Gastroesophageal sphincter (tissue), 4 donors: ENCODE measurements at regions not wholly inside any gene's neighbourhood (a gene's known extent, or its start where the extent isn't known, plus 50 kb on each side); places are given as distances from the start of the nearest gene placed in this dataset.

ENCODE experiments used
- ATAC-seq: fragments of 150-250 bp; one replicate; pipeline ENCODE4 v1.9.1; 2016; ENCODE audit warnings: mild to moderate bottlenecking, moderate library complexity
- H3K27ac ChIP-seq, 4 donors: fragments of 200-600 bp; sonication (generic) in 3 of 4; 1 replicate in 3 of 4; 2 replicates in 1 of 4; pipeline ENCODE4 v1.5.1; 2016 to 2019
- H3K27me3 ChIP-seq: fragments of 200-600 bp; sonication (generic); one replicate; pipeline ENCODE4 v1.5.1; 2019
- H3K36me3 ChIP-seq, 2 donors: fragments of 200-600 bp; sonication (generic); one replicate each; pipeline ENCODE4 v1.5.1; 2019; ENCODE audit warnings: control low read depth in 1 of 2
- H3K4me1 ChIP-seq, 3 donors: fragments of 200-600 bp; sonication (generic); 1 replicate in 2 of 3; 2 replicates in 1 of 3; pipeline ENCODE4 v1.5.1; 2016 to 2019; ENCODE audit warnings: control low read depth in 2 of 3
- H3K4me3 ChIP-seq, 2 donors: fragments of 200-600 bp; sonication (generic); one replicate each; pipeline ENCODE4 v1.5.1; 2019; ENCODE audit warnings: mild to moderate bottlenecking in 1 of 2, moderate library complexity in 1 of 2
- H3K9me3 ChIP-seq, 3 donors: fragments of 200-600 bp; sonication (generic); one replicate each; pipeline ENCODE4 v1.5.1; 2017 to 2019; ENCODE audit warnings: control low read depth in 2 of 3
- EP300 ChIP-seq: sonication (generic); formaldehyde crosslinking; IDR thresholded peaks from one replicate; pipeline ENCODE4 v1.6.1; 2017; ENCODE audit warnings: antibody characterized with exemption, mild to moderate bottlenecking
- POLR2A ChIP-seq, 2 donors: fragments of 450-650 bp; IDR thresholded peaks; one replicate each; pipeline ENCODE4 v1.6.1; 2017; ENCODE audit warnings: antibody characterized with exemption in 2 of 2, mild to moderate bottlenecking in 2 of 2, moderate library complexity in 1 of 2
- POLR2AphosphoS5 ChIP-seq: sonication (generic); formaldehyde crosslinking; IDR thresholded peaks from one replicate; pipeline ENCODE4 v1.6.1; 2017; ENCODE audit warnings: antibody characterized with exemption
- WGBS, 2 donors: methylation state at CpG; one replicate each; pipeline ENCODE4 v1.1.5; 2018; ENCODE audit warnings: low coverage in 1 of 2; 5-methylcytosine and 5-hydroxymethylcytosine counted together
- TF ChIP-seq, protein P1 (sequence below), 4 experiments: fragments of 200-600 bp in 2 of 4; fragments of 450-650 bp in 2 of 4; sonication (generic) in 1 of 4; IDR thresholded peaks; one replicate each; pipeline ENCODE4 v1.5.1; 2017 to 2019; ENCODE audit warnings: antibody characterized with exemption in 4 of 4, mild to moderate bottlenecking in 2 of 4, moderate library complexity in 2 of 4

DNA sequence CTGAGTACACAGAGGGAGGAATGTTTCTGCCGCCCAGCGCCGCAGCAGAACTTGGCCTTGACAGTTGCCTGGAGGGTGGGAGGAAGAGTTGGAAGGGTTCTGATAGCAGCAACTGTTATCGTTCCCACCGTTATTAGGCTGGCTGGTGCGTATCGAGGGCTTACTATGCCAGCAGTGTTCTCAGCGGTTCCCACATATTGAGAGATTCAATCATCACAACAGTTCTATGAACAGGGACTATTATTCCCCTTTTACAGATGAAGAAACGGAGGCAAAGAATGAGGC, 380.1 kb upstream of the SULF2 start:
- no peaks in the 10 kb centered on the region for H3K36me3 ChIP-seq
- no peak overlapping the region for H3K4me3 ChIP-seq
- no peaks in the 10 kb centered on the region for H3K27me3 ChIP-seq
- WGBS, 2 donors, result 77 to 80% methylated on average over 1 to 7 of the region's 9 CpGs
- H3K9me3 ChIP-seq, result no peaks in the 10 kb centered on the region
- H3K4me1 ChIP-seq, result no peaks in the 10 kb centered on the region
- TF ChIP-seq, protein P1, sequence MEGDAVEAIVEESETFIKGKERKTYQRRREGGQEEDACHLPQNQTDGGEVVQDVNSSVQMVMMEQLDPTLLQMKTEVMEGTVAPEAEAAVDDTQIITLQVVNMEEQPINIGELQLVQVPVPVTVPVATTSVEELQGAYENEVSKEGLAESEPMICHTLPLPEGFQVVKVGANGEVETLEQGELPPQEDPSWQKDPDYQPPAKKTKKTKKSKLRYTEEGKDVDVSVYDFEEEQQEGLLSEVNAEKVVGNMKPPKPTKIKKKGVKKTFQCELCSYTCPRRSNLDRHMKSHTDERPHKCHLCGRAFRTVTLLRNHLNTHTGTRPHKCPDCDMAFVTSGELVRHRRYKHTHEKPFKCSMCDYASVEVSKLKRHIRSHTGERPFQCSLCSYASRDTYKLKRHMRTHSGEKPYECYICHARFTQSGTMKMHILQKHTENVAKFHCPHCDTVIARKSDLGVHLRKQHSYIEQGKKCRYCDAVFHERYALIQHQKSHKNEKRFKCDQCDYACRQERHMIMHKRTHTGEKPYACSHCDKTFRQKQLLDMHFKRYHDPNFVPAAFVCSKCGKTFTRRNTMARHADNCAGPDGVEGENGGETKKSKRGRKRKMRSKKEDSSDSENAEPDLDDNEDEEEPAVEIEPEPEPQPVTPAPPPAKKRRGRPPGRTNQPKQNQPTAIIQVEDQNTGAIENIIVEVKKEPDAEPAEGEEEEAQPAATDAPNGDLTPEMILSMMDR (IDR thresholded peaks at IDR 0.05), result no peak
- TF ChIP-seq POLR2A (IDR thresholded peaks at IDR 0.05), result no peak
- TF ChIP-seq EP300, result no peak
- TF ChIP-seq POLR2AphosphoS5, result no peak
- ATAC-seq, result no peak
- H3K27ac ChIP-seq, result no peak overlapping the region

DNA sequence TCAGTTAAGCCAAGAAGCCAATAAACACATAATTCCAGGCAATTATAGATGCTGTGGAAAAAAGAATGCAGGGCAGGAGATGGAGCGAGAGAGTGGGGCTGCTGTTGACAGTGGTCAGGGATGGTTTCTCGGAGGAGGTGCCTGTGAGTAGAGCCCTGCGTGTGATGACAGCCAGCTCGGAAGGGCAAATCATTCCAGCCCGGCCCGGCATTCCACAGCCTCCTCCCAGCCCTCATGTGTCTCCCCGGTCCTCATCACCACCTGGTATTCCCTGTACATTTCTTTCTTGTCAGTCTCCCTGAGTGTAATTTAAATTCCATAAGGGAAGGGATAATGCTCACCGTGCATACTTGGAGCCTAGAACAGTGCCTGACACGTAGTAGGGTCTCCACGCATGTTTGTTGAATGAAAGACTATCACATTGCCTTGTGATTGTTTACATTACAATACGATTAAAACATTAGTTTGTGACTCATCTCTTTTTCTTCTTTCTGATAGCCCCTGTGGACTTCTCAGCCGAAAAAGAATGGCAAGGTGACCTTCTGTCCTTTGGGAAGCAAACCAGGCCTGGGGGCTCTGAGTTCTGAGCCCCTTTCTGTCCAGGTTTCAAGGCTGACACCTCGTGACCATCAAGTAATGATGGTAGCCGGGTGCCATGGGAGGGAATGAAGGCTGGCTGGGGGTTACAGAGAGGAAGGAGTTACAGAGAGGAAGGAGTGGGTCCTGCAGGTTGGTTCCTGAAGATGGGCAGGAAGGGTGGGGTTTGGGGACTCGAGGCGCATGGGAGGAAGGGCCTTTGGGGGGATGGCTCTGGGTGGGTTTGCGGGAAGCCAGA, 379.5 kb upstream of the SULF2 start:
- 78 to 92% methylated on average over 10 to 14 of the region's 17 CpGs for WGBS, 2 donors
- no peak for ATAC-seq

DNA sequence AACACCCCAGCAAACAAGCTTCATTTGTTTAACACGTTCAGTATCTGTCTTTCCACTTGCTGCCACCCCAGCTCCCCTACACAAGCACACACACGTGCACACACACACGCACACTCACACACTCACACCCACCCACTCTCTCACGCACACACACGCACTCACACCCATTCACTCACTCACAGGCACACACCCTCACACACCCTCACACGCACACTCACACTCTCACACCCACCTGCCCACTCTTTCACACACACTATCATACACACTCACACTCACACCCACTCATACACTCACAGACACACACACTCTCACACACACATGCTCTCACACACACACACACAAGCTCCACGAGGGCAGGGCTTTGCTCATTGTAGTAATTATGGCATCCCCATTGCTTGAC, 378.8 kb upstream of the SULF2 start:
- ATAC-seq, result no peak
- H3K36me3 ChIP-seq, result no peaks in the 10 kb centered on the region
- H3K27ac ChIP-seq, result no peak overlapping the region
- no peak for TF ChIP-seq POLR2AphosphoS5
- TF ChIP-seq EP300, result no peak
- no peak for TF ChIP-seq POLR2A (IDR thresholded peaks at IDR 0.05)
- TF ChIP-seq, protein P1 (IDR thresholded peaks at IDR 0.05), result no peak
- 59 to 86% methylated on average over 6 of the region's 7 CpGs for WGBS, 2 donors
- no peaks in the 10 kb centered on the region for H3K9me3 ChIP-seq
- no peaks in the 10 kb centered on the region for H3K4me1 ChIP-seq
- H3K4me3 ChIP-seq, result no peak overlapping the region
- H3K27me3 ChIP-seq, result no peaks in the 10 kb centered on the region

More for the DNA sequence above, 379.5 kb upstream of the SULF2 start:
- no peaks in the 10 kb centered on the region for H3K9me3 ChIP-seq
- H3K36me3 ChIP-seq, result no peaks in the 10 kb centered on the region
- no peak for TF ChIP-seq POLR2AphosphoS5
- TF ChIP-seq, protein P1 (IDR thresholded peaks at IDR 0.05), result no peak
- TF ChIP-seq EP300, result no peak
- TF ChIP-seq POLR2A (IDR thresholded peaks at IDR 0.05), result no peak
- H3K27ac ChIP-seq, result no peak overlapping the region
- H3K27me3 ChIP-seq, result no peaks in the 10 kb centered on the region
- no peaks in the 10 kb centered on the region for H3K4me1 ChIP-seq
- H3K4me3 ChIP-seq, result no peak overlapping the region

DNA sequence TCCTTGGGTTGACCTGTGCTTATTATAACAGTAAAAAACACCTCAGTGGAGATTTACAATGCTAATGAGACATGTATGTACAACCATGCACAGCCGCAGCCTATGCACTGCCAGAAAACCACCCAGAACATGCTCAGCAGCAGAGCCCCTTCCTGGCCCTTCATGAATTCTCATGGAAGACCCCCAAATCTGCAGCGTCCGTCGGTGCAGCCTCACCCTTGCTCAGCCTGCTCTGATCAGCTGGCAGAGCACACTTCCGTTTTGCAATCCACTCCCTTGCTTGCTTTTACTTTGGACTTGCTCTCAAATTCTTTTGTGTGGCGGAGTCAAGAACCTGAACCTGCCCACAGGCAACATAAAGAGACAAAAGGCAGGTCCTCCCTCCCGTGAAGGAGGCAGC, 378.2 kb upstream of the SULF2 start:
- no peak for TF ChIP-seq POLR2AphosphoS5
- TF ChIP-seq, protein P1 (IDR thresholded peaks at IDR 0.05), result no peak
- TF ChIP-seq POLR2A (IDR thresholded peaks at IDR 0.05), result no peak
- no peak for TF ChIP-seq EP300
- 61 to 72% methylated on average over 4 to 5 of the region's 7 CpGs for WGBS, 2 donors
- ATAC-seq, result no peak

DNA sequence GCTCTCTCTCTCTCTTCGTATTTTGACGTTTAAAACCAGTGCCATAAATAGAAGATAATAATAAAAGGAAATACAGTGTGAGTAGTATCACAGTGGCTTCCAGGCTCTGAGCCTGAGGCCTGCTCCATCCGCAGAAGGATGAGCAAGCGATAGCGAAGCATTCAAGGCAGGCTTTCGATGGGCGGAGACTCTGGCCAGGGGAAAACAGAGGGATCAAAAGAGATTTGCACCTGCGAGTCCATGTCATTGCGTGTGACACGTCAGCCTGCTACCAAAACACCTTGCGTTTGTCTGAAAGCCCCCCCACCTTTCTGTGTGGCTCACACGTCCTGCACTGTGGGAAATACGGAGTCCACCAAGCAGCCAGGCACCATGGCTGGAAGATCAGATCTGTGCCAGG, 377.3 kb upstream of the SULF2 start:
- Histone ChIP-seq H3K27ac (no peak overlapping the region), H3K4me3 (no peak overlapping the region), H3K9me3 (no peaks in the 10 kb centered on the region), H3K36me3 (no peaks in the 10 kb centered on the region), H3K4me1 (no peaks in the 10 kb centered on the region), H3K27me3 (no peaks in the 10 kb centered on the region)
- TF ChIP-seq POLR2AphosphoS5, result no peak
- TF ChIP-seq EP300, result no peak
- TF ChIP-seq, protein P1 (IDR thresholded peaks at IDR 0.05), result no peak
- no peak for TF ChIP-seq POLR2A (IDR thresholded peaks at IDR 0.05)
- no peak for ATAC-seq
- WGBS, 2 donors, result 87 to 89% methylated on average over 6 to 8 of the region's 13 CpGs

More for the DNA sequence above, 378.2 kb upstream of the SULF2 start:
- H3K4me1 ChIP-seq, result no peaks in the 10 kb centered on the region
- H3K36me3 ChIP-seq, result no peaks in the 10 kb centered on the region
- H3K4me3 ChIP-seq, result no peak overlapping the region
- H3K9me3 ChIP-seq, result no peaks in the 10 kb centered on the region
- no peak overlapping the region for H3K27ac ChIP-seq
- no peaks in the 10 kb centered on the region for H3K27me3 ChIP-seq
